H1 (cell line): ENCODE measurements at regions not wholly inside any gene's neighbourhood (a gene's known extent, or its start where the extent isn't known, plus 50 kb on each side); places are given as distances from the start of the nearest gene placed in this dataset.

Source experiments
- CEBPB ChIP-seq: IDR thresholded peaks from 2 replicates; pipeline ENCODE4 v1.6.1; 2012; ENCODE audit warnings: low read depth, low read length
- CTCF ChIP-seq, 3 experiments: IDR thresholded peaks; 1 replicate in 2 of 3; 2 replicates in 1 of 3; pipeline versions ENCODE4 v1.5.1 to v1.6.1; 2011; ENCODE audit warnings: low read length in 3 of 3, mild to moderate bottlenecking in 3 of 3, inconsistent platforms in 2 of 3, low read depth in 1 of 3, moderate library complexity in 1 of 3; ENCODE audit not compliant: insufficient read depth in 1 of 3; ENCODE audit errors: control extremely low read depth in 1 of 3
- EGR1 ChIP-seq: IDR thresholded peaks from 2 replicates; pipeline ENCODE4 v1.6.1; 2011; ENCODE audit warnings: low read depth, low read length, borderline replicate concordance
- EZH2 ChIP-seq: fragments of 200-600 bp; sonication (generic); IDR thresholded peaks from 2 replicates; pipeline ENCODE4 v1.7.1; 2012; ENCODE audit warnings: low read depth, mild to moderate bottlenecking, moderate library complexity, low read length, inconsistent platforms; ENCODE audit not compliant: severe bottlenecking
- PHF8 ChIP-seq: fragments of 200-600 bp; sonication (generic); conservative IDR thresholded peaks from 2 replicates; pipeline ENCODE4 v1.7.1; 2012; ENCODE audit warnings: low read depth, mild to moderate bottlenecking, inconsistent platforms, low read length, moderate library complexity
- SRF ChIP-seq: IDR thresholded peaks from 2 replicates; pipeline ENCODE4 v1.6.1; 2011; ENCODE audit warnings: mild to moderate bottlenecking, low read depth, low read length, moderate library complexity

DNA sequence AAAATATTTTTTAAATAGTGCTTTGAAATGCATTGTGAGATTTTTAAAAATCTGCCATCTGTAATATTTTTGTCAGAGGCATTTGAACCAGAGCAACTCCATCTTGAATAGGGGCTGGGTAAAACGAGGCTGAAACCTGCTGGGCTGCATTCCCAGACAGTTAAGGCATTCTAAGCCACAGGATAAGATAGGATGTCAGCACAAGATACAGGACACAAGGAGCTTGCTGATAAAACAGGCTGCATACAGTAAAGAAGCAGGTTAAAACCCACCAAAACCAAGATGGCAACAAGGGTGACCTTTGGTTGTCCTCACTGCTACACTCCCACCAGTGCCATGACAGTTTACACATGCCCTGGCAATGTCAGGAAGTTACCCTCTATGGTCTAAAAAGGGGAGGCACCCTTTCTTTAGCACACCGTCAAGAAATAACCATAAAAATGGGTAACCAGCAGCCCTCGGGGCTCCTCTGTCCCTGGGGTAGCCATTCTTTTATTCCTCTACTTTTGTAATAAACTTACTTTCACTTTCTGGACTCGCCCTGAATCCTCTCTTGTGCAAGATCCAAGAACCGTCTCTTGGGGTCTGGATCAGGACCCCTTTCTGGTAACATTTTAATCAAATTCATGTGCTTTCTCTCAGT lies 273.7 kb downstream of the SEMA3D start:
- TF ChIP-seq EZH2: no peak
- TF ChIP-seq PHF8: no peak
- no peak for TF ChIP-seq CTCF (IDR thresholded peaks at IDR 0.05; ENCODE audit: control extremely low read depth in 1 of 3, insufficient read depth in 1 of 3, low read depth in 1 of 3, low read length in 3 of 3)
- no peak for TF ChIP-seq EGR1
- no peak for TF ChIP-seq CEBPB
- no peak for TF ChIP-seq SRF
